Astrocyte (in vitro differentiated cells and primary cell): ENCODE measurements at regions not wholly inside any gene's neighbourhood (a gene's known extent, or its start where the extent isn't known, plus 50 kb on each side); places are given as distances from the start of the nearest gene placed in this dataset.

ENCODE experiments used
- EZH2 ChIP-seq: IDR thresholded peaks from 2 replicates; pipeline ENCODE4 v1.6.1; 2012; ENCODE audit warnings: mild to moderate bottlenecking, low read length, inconsistent platforms; ENCODE audit not compliant: insufficient read depth
- TF ChIP-seq, protein P1 (sequence below): IDR thresholded peaks from 2 replicates; pipeline ENCODE4 v1.5.1; 2011; ENCODE audit warnings: low read depth, mild to moderate bottlenecking, inconsistent platforms, low read length, moderate library complexity; ENCODE audit not compliant: insufficient read depth

DNA sequence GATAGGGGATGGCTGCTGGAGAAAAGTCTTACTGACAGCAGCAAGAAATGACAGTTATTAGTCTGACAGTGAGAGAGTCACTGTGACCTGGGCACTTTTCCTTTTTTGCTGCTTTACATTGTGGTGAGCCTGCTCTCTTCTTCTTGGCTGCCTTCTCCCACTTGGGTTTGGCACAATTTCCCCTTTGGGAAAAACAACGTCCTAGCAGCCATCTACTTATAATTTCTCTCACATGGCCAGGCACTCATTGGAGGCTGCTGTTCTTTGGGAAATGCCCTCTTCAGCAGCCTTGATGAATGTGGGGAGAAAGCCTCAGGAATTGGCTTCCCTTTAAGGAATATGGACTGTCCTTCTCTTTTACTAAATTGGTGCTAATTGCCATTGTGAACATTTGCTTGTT, 60.4 kb upstream of the SLC1A4 start:
- TF ChIP-seq, protein P1, sequence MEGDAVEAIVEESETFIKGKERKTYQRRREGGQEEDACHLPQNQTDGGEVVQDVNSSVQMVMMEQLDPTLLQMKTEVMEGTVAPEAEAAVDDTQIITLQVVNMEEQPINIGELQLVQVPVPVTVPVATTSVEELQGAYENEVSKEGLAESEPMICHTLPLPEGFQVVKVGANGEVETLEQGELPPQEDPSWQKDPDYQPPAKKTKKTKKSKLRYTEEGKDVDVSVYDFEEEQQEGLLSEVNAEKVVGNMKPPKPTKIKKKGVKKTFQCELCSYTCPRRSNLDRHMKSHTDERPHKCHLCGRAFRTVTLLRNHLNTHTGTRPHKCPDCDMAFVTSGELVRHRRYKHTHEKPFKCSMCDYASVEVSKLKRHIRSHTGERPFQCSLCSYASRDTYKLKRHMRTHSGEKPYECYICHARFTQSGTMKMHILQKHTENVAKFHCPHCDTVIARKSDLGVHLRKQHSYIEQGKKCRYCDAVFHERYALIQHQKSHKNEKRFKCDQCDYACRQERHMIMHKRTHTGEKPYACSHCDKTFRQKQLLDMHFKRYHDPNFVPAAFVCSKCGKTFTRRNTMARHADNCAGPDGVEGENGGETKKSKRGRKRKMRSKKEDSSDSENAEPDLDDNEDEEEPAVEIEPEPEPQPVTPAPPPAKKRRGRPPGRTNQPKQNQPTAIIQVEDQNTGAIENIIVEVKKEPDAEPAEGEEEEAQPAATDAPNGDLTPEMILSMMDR = no peak
- TF ChIP-seq EZH2 = no peak
